NT2/D1 (cell line): ENCODE measurements at regions not wholly inside any gene's neighbourhood (a gene's known extent, or its start where the extent isn't known, plus 50 kb on each side); places are given as distances from the start of the nearest gene placed in this dataset.

Source experiments
- DNase-seq: peaks from one replicate; pipeline ENCODE4 v3.0.0-alpha.2; 2011; ENCODE audit warnings: low read depth, low spot score
- H3K27me3 ChIP-seq: 2 replicates; pipeline ENCODE4 v1.6.0; 2011; ENCODE audit warnings: mild to moderate bottlenecking; ENCODE audit not compliant: insufficient read length, insufficient read depth
- H3K36me3 ChIP-seq: 2 replicates; pipeline ENCODE4 v1.6.1; 2011; ENCODE audit warnings: mild to moderate bottlenecking, low read length, mixed read lengths; ENCODE audit not compliant: insufficient read depth, insufficient read length
- H3K4me1 ChIP-seq: 2 replicates; pipeline ENCODE4 v1.5.1; 2011; ENCODE audit not compliant: insufficient read depth, insufficient read length
- H3K4me3 ChIP-seq: 2 replicates; pipeline ENCODE4 v1.5.1; 2011; ENCODE audit warnings: low read depth; ENCODE audit not compliant: insufficient read length
- H3K9ac ChIP-seq: 2 replicates; pipeline ENCODE4 v1.6.0; 2011; ENCODE audit warnings: low read depth; ENCODE audit not compliant: insufficient read length
- H3K9me3 ChIP-seq: 2 replicates; pipeline ENCODE4 v1.5.1; 2011; ENCODE audit warnings: mild to moderate bottlenecking, low read length; ENCODE audit not compliant: insufficient read depth
- SUZ12 ChIP-seq: IDR thresholded peaks from 2 replicates; pipeline ENCODE4 v1.6.1; 2011; ENCODE audit not compliant: insufficient read length, insufficient read depth; ENCODE audit errors: extremely low read depth
- YY1 ChIP-seq: IDR thresholded peaks from 2 replicates; pipeline ENCODE4 v1.6.1; 2011; ENCODE audit not compliant: insufficient read length, insufficient read depth
- ZNF274 ChIP-seq: IDR thresholded peaks from 2 replicates; pipeline ENCODE4 v1.6.1; 2011; ENCODE audit warnings: mild to moderate bottlenecking, low read depth, low read length

GRCh38 chr20:60884277-60884676 lies 367.8 kb upstream of the CDH4 start:
- no peak for TF ChIP-seq SUZ12
- no peak for TF ChIP-seq YY1
- no peak for TF ChIP-seq ZNF274
- H3K36me3 ChIP-seq = no peaks in the 10 kb centered on the region
- no peaks in the 10 kb centered on the region for H3K9me3 ChIP-seq
- no peak for DNase-seq
- H3K9ac ChIP-seq = no peak overlapping the region
- no peaks in the 10 kb centered on the region for H3K4me1 ChIP-seq
- peaks cover 72% of the 10 kb centered on the region for H3K27me3 ChIP-seq
- no peak overlapping the region for H3K4me3 ChIP-seq

- Histone ChIP-seq H3K36me3 (no peaks in the 10 kb centered on the region), H3K27me3 (peaks cover 73% of the 10 kb centered on the region), H3K4me1 (no peaks in the 10 kb centered on the region), H3K9ac (no peak overlapping the region), H3K9me3 (no peaks in the 10 kb centered on the region), H3K4me3 (no peak overlapping the region)
- TF ChIP-seq SUZ12 = no peak
- no peak for TF ChIP-seq ZNF274
- no peak for TF ChIP-seq YY1
- DNase-seq = no peak
These were observed 363.3 kb upstream of the CDH4 start for GRCh38 chr20:60888771-60889170.

- no peak for TF ChIP-seq YY1
- no peak for TF ChIP-seq ZNF274
- Histone ChIP-seq H3K9me3 (no peaks in the 10 kb centered on the region), H3K4me1 (no peaks in the 10 kb centered on the region), H3K4me3 (no peak overlapping the region), H3K36me3 (no peaks in the 10 kb centered on the region), H3K27me3 (peaks cover 56% of the 10 kb centered on the region), H3K9ac (no peak overlapping the region)
- no peak for DNase-seq
These were observed 359.8 kb upstream of the CDH4 start for GRCh38 chr20:60892095-60892813.

GRCh38 chr20:60894091-60894490 lies 358.0 kb upstream of the CDH4 start:
- H3K27me3 ChIP-seq = peaks cover 44% of the 10 kb centered on the region

GRCh38 chr20:60895363-60896079 lies 356.5 kb upstream of the CDH4 start:
- Histone ChIP-seq H3K4me3 (no peak overlapping the region), H3K27me3 (peaks cover 42% of the 10 kb centered on the region), H3K9ac (no peak overlapping the region), H3K4me1 (no peaks in the 10 kb centered on the region), H3K9me3 (no peaks in the 10 kb centered on the region), H3K36me3 (no peaks in the 10 kb centered on the region)
- TF ChIP-seq ZNF274 = no peak
- TF ChIP-seq YY1 = no peak
- no peak for TF ChIP-seq SUZ12
- no peak for DNase-seq

More at GRCh38 chr20:60894091-60894490, 358.0 kb upstream of the CDH4 start:
- no peak overlapping the region for H3K9ac ChIP-seq
- DNase-seq = no peak
- H3K9me3 ChIP-seq = no peaks in the 10 kb centered on the region
- no peak overlapping the region for H3K4me3 ChIP-seq
- no peaks in the 10 kb centered on the region for H3K4me1 ChIP-seq
- H3K36me3 ChIP-seq = no peaks in the 10 kb centered on the region
- no peak for TF ChIP-seq YY1
- TF ChIP-seq SUZ12 = no peak
- TF ChIP-seq ZNF274 = no peak

GRCh38 chr20:60897976-60898375 lies 354.1 kb upstream of the CDH4 start:
- Histone ChIP-seq H3K4me3 (no peak overlapping the region), H3K4me1 (no peaks in the 10 kb centered on the region), H3K36me3 (no peaks in the 10 kb centered on the region), H3K9ac (no peak overlapping the region), H3K27me3 (peaks cover 47% of the 10 kb centered on the region), H3K9me3 (no peaks in the 10 kb centered on the region)
- TF ChIP-seq SUZ12 (no peak), YY1 (no peak), ZNF274 (no peak)
- DNase-seq = no peak

- H3K9ac ChIP-seq = no peak overlapping the region
- no peak for TF ChIP-seq SUZ12
- no peak for TF ChIP-seq YY1
- no peak for TF ChIP-seq ZNF274
- no peaks in the 10 kb centered on the region for H3K9me3 ChIP-seq
- DNase-seq = no peak
- H3K4me3 ChIP-seq = no peak overlapping the region
- no peaks in the 10 kb centered on the region for H3K36me3 ChIP-seq
- no peaks in the 10 kb centered on the region for H3K4me1 ChIP-seq
- peaks cover 49% of the 10 kb centered on the region for H3K27me3 ChIP-seq
These were observed 352.7 kb upstream of the CDH4 start for GRCh38 chr20:60899320-60899719.
